OCI-LY3 (cell line): ENCODE measurements at regions not wholly inside any gene's neighbourhood (a gene's known extent, or its start where the extent isn't known, plus 50 kb on each side); places are given as distances from the start of the nearest gene placed in this dataset.

Experiments
- CTCF ChIP-seq: fragments of 200-600, 300-600 bp; sonication (generic); IDR thresholded peaks from 2 replicates; pipeline ENCODE4 v1.5.1; 2014; ENCODE audit warnings: antibody characterized with exemption, low read length, low read depth
- EZH2phosphoT487 ChIP-seq: fragments of 200-600 bp; shearing (Covaris generic); IDR thresholded peaks from 2 replicates; pipeline ENCODE4 v1.6.1; 2018; ENCODE audit warnings: antibody characterized with exemption, mixed run types, low read depth

GRCh38 chr15:68518046-68518445 lies 60.7 kb upstream of the CORO2B start:
- TF ChIP-seq CTCF = no peak
- TF ChIP-seq EZH2phosphoT487 = no peak
